HEK293 (cell line): ENCODE measurements at regions not wholly inside any gene's neighbourhood (a gene's known extent, or its start where the extent isn't known, plus 50 kb on each side); places are given as distances from the start of the nearest gene placed in this dataset.

Experiments used
- CTCF ChIP-seq: fragments of 450-650 bp; formaldehyde crosslinking; IDR thresholded peaks from 2 replicates; pipeline ENCODE4 v1.5.1; 2016; ENCODE audit warnings: missing biosample characterization, missing genetic modification characterization
- PBX3 ChIP-seq: sonication (generic); formaldehyde crosslinking; IDR thresholded peaks from 2 replicates; pipeline ENCODE4 v1.8.1; 2022; ENCODE audit warnings: mild to moderate bottlenecking, moderate library complexity, missing genetic modification reagents
- REST ChIP-seq: fragments of 450-650 bp; formaldehyde crosslinking; IDR thresholded peaks from 2 replicates; pipeline ENCODE4 v1.5.1; 2016; ENCODE audit warnings: missing biosample characterization, missing genetic modification characterization
- TRIM28 ChIP-seq: IDR thresholded peaks from 2 replicates; pipeline ENCODE4 v1.6.1; 2011; ENCODE audit warnings: low read length, control low read depth, borderline replicate concordance
- ZBTB49 ChIP-seq: fragments of 450-650 bp; formaldehyde crosslinking; IDR thresholded peaks from 2 replicates; pipeline ENCODE4 v1.5.1; 2016; ENCODE audit warnings: missing biosample characterization, missing genetic modification characterization, low read depth
- ZNF121 ChIP-seq: fragments of 450-650 bp; formaldehyde crosslinking; IDR thresholded peaks from 2 replicates; pipeline ENCODE4 v1.5.1; 2016; ENCODE audit warnings: missing biosample characterization, missing genetic modification characterization
- ZNF175 ChIP-seq: fragments of 450-650 bp; formaldehyde crosslinking; IDR thresholded peaks from 2 replicates; pipeline ENCODE4 v1.5.1; 2016; ENCODE audit warnings: missing biosample characterization, missing genetic modification characterization
- ZNF37A ChIP-seq: fragments of 450-650 bp; IDR thresholded peaks from 2 replicates; pipeline ENCODE4 v1.5.1; 2018; ENCODE audit warnings: missing biosample characterization, missing genetic modification characterization
- ZNF548 ChIP-seq: fragments of 450-650 bp; formaldehyde crosslinking; IDR thresholded peaks from 2 replicates; pipeline ENCODE4 v1.5.1; 2016; ENCODE audit warnings: missing biosample characterization, missing genetic modification characterization
- ZNF624 ChIP-seq: fragments of 450-650 bp; formaldehyde crosslinking; IDR thresholded peaks from 2 replicates; pipeline ENCODE4 v1.5.1; 2017; ENCODE audit warnings: missing biosample characterization, missing genetic modification characterization
- ZNF707 ChIP-seq: fragments of 450-650 bp; formaldehyde crosslinking; IDR thresholded peaks from 2 replicates; pipeline ENCODE4 v1.5.1; 2016; ENCODE audit warnings: missing biosample characterization, missing genetic modification characterization
- ZNF776 ChIP-seq: fragments of 450-650 bp; formaldehyde crosslinking; IDR thresholded peaks from 2 replicates; pipeline ENCODE4 v1.5.0; 2017; ENCODE audit warnings: missing biosample characterization, missing genetic modification characterization, borderline replicate concordance

GRCh38 chr5:98999631-99000030, 70.8 kb upstream of the CHD1 start:
- TF ChIP-seq ZNF707 (tag by site-specific recombination), result no peak
- no peak for TF ChIP-seq ZNF37A (tag by site-specific recombination)
- TF ChIP-seq ZNF548, result no peak
- no peak for TF ChIP-seq ZBTB49
- no peak for TF ChIP-seq CTCF (tag by site-specific recombination)
- no peak for TF ChIP-seq ZNF121 (tag by site-specific recombination)
- no peak for TF ChIP-seq ZNF776 (tag by site-specific recombination)
- no peak for TF ChIP-seq REST (tag by site-specific recombination)
- TF ChIP-seq TRIM28, result no peak
- TF ChIP-seq ZNF175 (tag by site-specific recombination), result no peak
- TF ChIP-seq PBX3 (CRISPR knock-in tag), result no peak
- TF ChIP-seq ZNF624 (tag by site-specific recombination), result no peak
